HCT116 (cell line): ENCODE measurements at regions not wholly inside any gene's neighbourhood (a gene's known extent, or its start where the extent isn't known, plus 50 kb on each side); places are given as distances from the start of the nearest gene placed in this dataset.
A peak's percentile ranks its signal among the peaks of the same experiment; 100 is the strongest.

Experiments used
- ATF3 ChIP-seq: IDR thresholded peaks from 2 replicates; pipeline ENCODE4 v1.6.1; 2012
- CTCF ChIP-seq, 3 experiments: fragments of 200-600 bp in 1 of 3; sonication (generic) in 1 of 3; IDR thresholded peaks in 2 of 3; conservative IDR thresholded peaks in 1 of 3; 2 replicates each; pipeline ENCODE4 v1.5.1; 2012 to 2017; ENCODE audit warnings: low read depth in 2 of 3, low read length in 2 of 3, antibody characterized with exemption in 1 of 3, borderline replicate concordance in 1 of 3, control low read depth in 1 of 3, mild to moderate bottlenecking in 1 of 3, mixed read lengths in 1 of 3, mixed run types in 1 of 3, moderate library complexity in 1 of 3; ENCODE audit not compliant: insufficient read depth in 1 of 3
- EZH2 ChIP-seq: fragments of 200-600 bp; sonication (generic); IDR thresholded peaks from 2 replicates; pipeline ENCODE4 v1.6.1; 2017; ENCODE audit warnings: antibody characterized with exemption, mixed run types
- EZH2phosphoT487 ChIP-seq: fragments of 200-600 bp; IDR thresholded peaks from 2 replicates; pipeline ENCODE4 v1.6.1; 2018; ENCODE audit warnings: antibody characterized with exemption, borderline replicate concordance
- FOSL1 ChIP-seq: IDR thresholded peaks from 2 replicates; pipeline ENCODE4 v1.6.1; 2012; ENCODE audit warnings: low read depth
- JUND ChIP-seq: IDR thresholded peaks from 2 replicates; pipeline ENCODE4 v1.6.1; 2012
- MAX ChIP-seq: IDR thresholded peaks from 2 replicates; pipeline ENCODE4 v1.6.1; 2012
- POLR2A ChIP-seq: IDR thresholded peaks from 2 replicates; pipeline ENCODE4 v1.7.0; 2011; ENCODE audit warnings: borderline replicate concordance; ENCODE audit not compliant: insufficient read depth, insufficient read length; ENCODE audit errors: extremely low read depth
- POLR2AphosphoS5 ChIP-seq: IDR thresholded peaks from 2 replicates; pipeline ENCODE4 v1.6.1; 2011; ENCODE audit warnings: mild to moderate bottlenecking, low read depth, low read length, moderate library complexity
- RAD21 ChIP-seq: IDR thresholded peaks from 2 replicates; pipeline ENCODE4 v1.6.1; 2012; ENCODE audit warnings: low read depth, mild to moderate bottlenecking
- SIN3A ChIP-seq: IDR thresholded peaks from 2 replicates; pipeline ENCODE4 v1.6.1; 2012; ENCODE audit warnings: low read depth
- SRF ChIP-seq: IDR thresholded peaks from 2 replicates; pipeline ENCODE4 v1.6.1; 2012; ENCODE audit warnings: low read depth
- ZNF274 ChIP-seq: fragments of 200-500 bp; sonication (Bioruptor generic); IDR thresholded peaks from 2 replicates; pipeline ENCODE4 v1.6.1; 2014; ENCODE audit warnings: mild to moderate bottlenecking, low read depth, low read length, inconsistent platforms

- TF ChIP-seq CTCF (IDR thresholded peaks at IDR 0.05 in 2 of 3, conservative IDR thresholded peaks at IDR 0.05 in 1 of 3; ENCODE audit: borderline replicate concordance in 1 of 3, insufficient read depth in 1 of 3, low read depth in 2 of 3, low read length in 2 of 3) (peak; percentile 35 to 54 (median 48)), EZH2 (no peak), SIN3A (no peak), RAD21 (peak; percentile 62), ATF3 (no peak), EZH2phosphoT487 (no peak), ZNF274 (no peak), JUND (no peak), POLR2A (no peak), SRF (no peak), POLR2AphosphoS5 (no peak), FOSL1 (no peak), MAX (no peak)
Observed at GRCh38 chr3:154758109-154758868, 321.8 kb upstream of the MME start.
